SKM-1 (cell line): ENCODE measurements at regions not wholly inside any gene's neighbourhood (a gene's known extent, or its start where the extent isn't known, plus 50 kb on each side); places are given as distances from the start of the nearest gene placed in this dataset.
"Not testable (repeated sequence)": the region's sequence is repeated elsewhere in the genome, so short reads cannot be mapped to it uniquely, and the experiment has no call there.

Source experiments
- DNase-seq: peaks from one replicate; lab custom pipeline; 2025; ENCODE audit not compliant: unreplicated experiment; lab: John Stamatoyannopoulos, UW

- no peak for DNase-seq
Measured at GRCh38 chr9:2243666-2244555, 228.8 kb downstream of the SMARCA2 start.

- DNase-seq, result no peak
Measured at GRCh38 chr9:2247340-2247739, 232.2 kb downstream of the SMARCA2 start.

- no peak for DNase-seq
Measured at GRCh38 chr9:2248768-2249265, 233.7 kb downstream of the SMARCA2 start.

- DNase-seq, result no peak
Measured at GRCh38 chr9:2253636-2254580, 238.8 kb downstream of the SMARCA2 start.

GRCh38 chr9:2255128-2255527, 240.0 kb downstream of the SMARCA2 start:
- DNase-seq, result no peak

- no peak for DNase-seq
Measured at GRCh38 chr9:2257248-2257929, 242.2 kb downstream of the SMARCA2 start.

GRCh38 chr9:2260417-2261306, 245.5 kb downstream of the SMARCA2 start:
- no peak for DNase-seq

GRCh38 chr9:2261421-2262103, 246.4 kb downstream of the SMARCA2 start:
- DNase-seq, result no peak

GRCh38 chr9:2262386-2263071, 247.4 kb downstream of the SMARCA2 start:
- DNase-seq, result no peak

- DNase-seq, result no peak
Measured at GRCh38 chr9:2263111-2263510, 248.0 kb downstream of the SMARCA2 start.

- DNase-seq, result peak; percentile 86
Measured at GRCh38 chr9:2263665-2264064, 248.5 kb downstream of the SMARCA2 start.

- DNase-seq, result no peak
Measured at GRCh38 chr9:2264081-2264480, 248.9 kb downstream of the SMARCA2 start.

- no peak for DNase-seq
Measured at GRCh38 chr9:2267181-2267745, 252.1 kb downstream of the SMARCA2 start.

- no peak for DNase-seq
Measured at GRCh38 chr9:2269778-2270177, 254.6 kb downstream of the SMARCA2 start.

GRCh38 chr9:2270565-2270964, 255.4 kb downstream of the SMARCA2 start:
- no peak for DNase-seq

GRCh38 chr9:2271426-2271825, 256.3 kb downstream of the SMARCA2 start:
- peak; percentile 18 for DNase-seq

GRCh38 chr9:2274762-2275161, 259.6 kb downstream of the SMARCA2 start:
- no peak for DNase-seq

- DNase-seq, result no peak
Measured at GRCh38 chr9:2276296-2276695, 261.1 kb downstream of the SMARCA2 start.

- DNase-seq, result not testable (repeated sequence)
Measured at GRCh38 chr9:2277133-2277532, 262.0 kb downstream of the SMARCA2 start.
